ENCODE measurements at regions not wholly inside any gene's neighbourhood (a gene's known extent, or its start where the extent isn't known, plus 50 kb on each side); places are given as distances from the start of the nearest gene placed in this dataset.
"Not testable (repeated sequence)": the region's sequence is repeated elsewhere in the genome, so short reads cannot be mapped to it uniquely, and the experiment has no call there.

DNA sequence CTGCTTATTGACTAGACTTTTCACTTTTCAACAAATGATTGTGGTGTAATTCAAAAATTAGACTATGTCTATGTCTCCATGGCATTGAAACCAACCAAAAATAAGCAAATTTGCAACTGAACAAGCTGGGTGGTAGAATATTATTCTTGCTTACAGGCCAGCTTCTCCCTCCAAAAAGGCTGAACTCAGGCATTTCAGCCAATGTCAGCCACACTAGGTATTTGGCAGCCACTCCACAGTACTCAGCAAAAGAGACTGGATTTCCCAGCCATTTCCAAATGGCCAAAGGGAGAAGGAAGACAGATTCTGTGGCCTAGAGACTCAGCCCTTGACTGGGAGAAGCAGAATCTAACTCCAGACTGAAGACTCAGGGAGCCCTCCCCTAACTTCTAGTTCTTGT, 121.8 kb upstream of the IRX5 start:
- no peak for DNase-seq (ENCODE audit: low read depth)

DNA sequence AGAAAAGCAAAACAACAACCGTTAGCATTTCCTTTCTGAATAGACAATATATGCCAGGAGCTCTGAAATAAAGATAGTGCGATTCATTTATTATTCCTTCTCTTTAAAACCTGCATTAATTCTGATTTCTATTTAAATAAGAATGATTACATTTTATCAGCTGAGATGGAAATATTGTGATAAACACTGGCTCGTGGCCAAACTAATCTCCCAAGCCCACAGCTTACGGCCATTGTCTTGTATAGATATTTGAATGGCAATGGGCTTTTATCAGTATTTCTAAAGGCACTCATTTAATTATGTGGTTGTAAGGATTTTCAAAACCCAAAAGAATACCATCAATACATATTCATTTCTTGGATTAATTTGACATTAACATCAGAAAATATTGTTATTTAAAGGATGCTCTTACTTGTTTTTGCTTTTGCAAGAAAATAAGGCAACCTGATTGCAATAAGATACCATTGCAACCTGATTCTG, 123.7 kb upstream of the IRX5 start:
- no peak for DNase-seq (ENCODE audit: low read depth)

DNA sequence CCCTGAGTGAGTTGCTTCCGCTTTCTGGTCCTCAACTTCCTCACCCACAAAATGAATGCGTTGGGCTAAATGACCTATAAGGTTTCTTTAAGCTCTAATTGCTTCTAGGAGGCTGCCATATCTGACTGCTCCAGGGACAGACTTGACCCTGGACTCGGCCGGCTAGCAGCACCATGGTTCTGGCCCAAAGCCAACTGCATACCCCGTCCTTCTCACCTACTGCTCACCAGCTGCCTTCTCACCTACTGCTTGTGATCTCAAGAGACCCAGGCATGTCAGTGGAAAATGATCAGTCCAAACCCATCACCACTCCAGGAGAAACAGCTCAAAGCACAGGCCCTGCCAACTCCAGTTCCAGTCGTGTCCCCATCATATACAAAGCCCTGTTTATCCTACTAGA, 124.3 kb upstream of the IRX5 start:
- DNase-seq (ENCODE audit: low read depth), result no peak

DNA sequence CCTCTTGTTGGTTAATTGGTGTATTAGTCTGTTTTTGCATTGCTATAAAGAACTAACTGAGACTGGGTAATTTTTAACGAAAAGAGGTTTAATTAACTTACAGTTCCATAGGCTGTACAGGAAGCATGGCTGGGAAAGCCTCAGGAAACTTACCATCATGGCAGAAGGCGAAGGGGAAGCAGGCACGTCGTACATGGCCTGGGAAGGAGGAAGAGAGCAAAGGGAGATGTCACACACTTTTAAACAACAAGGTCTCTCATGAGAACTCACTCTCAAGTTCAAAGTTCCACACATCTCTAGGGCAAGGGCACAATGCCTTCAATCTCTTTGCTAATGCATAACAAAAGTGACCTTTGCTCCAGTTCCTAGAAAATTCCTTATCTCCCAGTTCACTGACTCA, 125.0 kb upstream of the IRX5 start:
- DNase-seq (ENCODE audit: low read depth), result no peak

DNA sequence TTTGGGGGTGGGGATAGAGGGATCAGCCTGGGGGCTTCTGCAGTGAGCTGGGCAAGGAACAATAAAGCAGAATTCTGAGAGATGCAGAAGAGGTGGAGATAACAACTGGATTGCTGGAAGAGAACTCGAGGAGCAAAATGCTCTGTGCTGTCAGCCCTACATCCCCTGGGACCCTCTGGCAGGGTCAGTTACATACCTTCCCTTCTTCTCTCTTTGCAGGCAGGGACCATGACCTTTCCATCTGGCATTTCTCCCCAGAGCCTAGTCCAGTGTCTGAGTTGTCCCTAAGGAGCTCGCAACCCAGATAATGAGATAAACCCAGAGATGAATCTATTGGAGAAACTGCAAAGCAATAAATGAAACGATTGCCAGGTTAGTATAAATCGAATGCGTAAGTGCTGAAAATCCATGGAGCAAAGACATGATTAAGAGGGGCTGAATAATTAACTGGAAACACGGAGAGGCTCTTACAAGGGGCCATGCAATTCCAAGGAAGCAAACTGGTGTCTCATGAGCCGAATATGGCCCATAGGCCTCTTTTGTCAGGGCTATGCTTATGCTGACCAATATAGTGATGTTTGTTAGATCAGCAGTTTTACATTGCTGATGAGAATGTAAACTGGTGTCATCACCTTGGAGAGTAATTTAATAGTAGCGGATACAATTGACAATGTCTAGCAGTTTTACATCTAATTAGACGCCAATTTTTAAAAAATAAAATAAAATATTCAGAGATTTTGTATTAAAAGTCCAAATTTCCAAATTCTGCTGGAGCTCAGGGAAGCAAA, 129.4 kb upstream of the IRX5 start:
- DNase-seq (ENCODE audit: low read depth), result no peak

DNA sequence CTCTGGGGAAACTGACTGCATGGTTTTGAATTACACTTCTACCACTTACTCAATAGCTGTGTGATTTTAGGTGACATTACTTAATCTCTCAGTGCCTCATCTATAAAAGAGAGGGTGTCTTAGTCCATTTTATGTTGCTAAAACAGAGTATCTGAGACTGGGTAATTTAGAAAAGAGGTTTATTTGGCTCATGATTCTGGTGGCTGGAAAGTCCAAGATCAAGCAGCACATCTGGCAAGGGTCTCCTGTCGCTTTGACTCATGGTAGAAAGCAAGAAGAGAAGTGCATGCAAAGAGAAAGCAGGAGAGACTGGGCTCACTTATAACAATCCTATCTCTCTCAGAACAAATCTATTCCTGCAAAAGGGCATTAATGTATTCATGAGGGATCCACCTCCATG, 132.4 kb upstream of the IRX5 start:
- DNase-seq (ENCODE audit: low read depth), result no peak

DNA sequence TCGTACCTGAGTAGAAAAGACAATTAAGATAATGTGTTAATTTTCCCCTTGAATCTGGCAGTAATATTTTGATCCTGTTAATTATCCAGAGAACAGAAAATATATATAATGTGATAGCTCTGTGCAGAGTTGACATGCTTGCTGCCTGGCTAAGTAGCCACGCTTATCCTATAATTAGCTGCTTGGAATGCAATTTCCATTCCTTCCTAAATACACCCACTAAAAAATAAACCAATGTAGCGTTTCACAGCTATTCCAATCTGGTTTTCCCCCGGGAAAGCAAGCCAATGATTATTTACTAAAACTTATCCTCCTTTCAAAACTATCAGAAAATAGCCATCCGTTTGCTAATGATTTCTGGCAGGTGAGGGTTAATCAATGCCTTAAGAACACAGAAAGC, 134.5 kb upstream of the IRX5 start:
- DNase-seq (ENCODE audit: low read depth), result no peak

DNA sequence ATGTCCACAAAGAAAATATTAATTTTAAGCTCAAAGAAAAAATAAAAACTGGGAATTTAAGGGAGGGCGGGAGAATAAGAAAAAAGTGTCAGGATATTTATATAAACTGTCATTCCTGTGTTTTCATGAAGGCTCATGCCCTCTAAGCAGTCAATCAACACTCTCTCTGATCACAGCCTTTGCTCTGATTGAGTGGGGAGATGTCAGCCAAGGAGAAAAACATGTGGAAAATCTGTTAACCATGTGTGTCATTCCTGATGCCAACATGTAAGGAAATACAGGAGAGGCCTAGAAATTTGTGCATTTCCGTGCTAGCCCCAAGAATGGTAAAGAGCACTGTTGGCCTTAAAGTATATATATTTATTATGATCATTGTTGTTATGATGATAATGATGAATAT, 137.9 kb upstream of the IRX5 start:
- DNase-seq (ENCODE audit: low read depth), result no peak

DNA sequence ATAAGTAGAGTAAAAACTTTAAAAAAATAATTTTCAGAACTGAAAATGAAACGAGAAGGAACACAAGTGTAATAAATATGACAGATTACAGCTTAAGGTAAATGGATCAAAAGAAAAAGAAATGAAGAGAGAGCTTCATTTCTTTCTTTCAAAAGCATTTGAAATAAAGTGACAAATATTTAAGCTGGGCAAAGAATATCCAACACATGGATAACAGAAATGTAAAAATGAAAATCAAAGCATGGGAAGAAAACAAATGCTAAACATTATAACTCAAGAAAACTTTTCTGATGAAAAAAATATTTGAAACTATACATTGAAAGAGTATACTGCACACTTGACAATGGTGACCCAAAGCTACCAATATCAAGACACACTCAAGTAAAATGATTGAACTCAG, 143.6 kb upstream of the IRX5 start:
- no peak for DNase-seq (ENCODE audit: low read depth)

DNA sequence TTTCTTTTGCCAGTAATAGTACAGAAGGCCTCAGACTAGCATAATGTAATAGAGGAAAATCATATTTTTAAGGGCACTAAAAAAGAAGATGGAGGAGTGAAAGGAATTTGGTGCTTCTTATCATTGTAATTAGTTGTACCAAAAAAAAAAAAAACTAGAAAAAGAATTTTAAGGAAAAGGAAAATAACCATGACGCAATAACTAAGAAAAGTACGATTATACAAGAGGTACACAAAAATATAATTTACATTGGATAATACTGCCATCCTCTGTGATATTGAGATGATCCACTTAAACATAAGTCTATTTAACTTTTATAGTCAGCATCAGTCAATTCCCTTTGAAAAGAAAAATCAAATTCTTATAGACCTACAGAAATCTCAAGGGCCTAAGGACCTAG, 146.7 kb upstream of the IRX5 start:
- DNase-seq (ENCODE audit: low read depth), result no peak

DNA sequence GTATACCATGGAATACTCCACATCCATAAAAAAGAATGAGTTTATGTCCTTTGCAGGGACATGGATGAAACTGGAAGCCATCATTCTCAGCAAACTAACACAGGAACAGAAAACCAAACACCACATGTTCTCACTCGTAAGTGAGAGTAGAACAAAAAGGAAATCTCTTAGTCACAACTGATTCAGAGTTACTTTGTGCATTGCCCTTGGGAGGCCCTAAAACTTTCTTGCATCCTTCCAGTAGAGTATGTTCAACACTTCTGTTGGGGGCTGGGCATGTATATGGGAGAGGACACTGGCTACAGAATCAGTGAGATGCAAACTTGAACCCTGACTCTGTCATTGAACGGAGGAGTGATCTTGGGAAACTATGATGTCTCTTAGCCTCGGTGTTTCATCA, 147.4 kb upstream of the IRX5 start:
- no peak for DNase-seq (ENCODE audit: low read depth)

DNA sequence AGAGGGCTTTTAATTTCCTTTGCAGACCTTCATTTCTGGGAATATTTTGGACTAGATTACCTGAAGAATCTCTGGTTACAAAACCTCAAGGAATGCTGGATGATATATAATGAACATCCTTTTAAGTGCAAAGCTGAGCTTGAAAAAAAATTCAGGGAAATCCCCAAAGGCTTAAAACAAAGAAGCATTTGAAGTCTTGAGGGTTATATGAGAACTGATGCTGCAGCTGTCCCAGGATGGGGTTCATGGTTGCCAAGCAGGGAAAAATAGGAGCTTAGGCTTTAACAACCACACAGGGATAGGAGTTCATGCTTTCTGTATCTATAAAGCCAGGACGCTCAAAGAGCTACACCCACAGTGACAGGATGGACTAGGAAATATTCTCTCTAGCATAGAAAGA, 150.4 kb upstream of the IRX5 start:
- no peak for DNase-seq (ENCODE audit: low read depth)

DNA sequence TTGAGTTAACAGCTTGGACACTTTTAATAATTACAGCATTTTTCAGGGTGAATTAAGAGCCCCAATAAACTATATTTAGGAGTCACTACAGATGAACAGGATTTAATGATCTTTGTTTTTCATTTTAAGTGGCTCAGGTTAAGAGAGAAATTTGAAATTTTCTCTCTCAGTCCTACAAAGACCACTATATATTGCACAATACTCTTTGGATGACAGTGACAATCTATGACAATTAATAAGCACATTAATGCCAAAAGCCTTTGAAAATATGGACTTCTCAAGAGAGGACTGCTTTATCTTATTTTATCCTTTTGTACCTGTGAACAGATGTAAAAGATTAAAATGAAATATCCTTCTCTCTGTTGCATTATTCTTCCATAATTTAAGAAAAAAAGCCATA, 151.1 kb upstream of the IRX5 start:
- no peak for DNase-seq (ENCODE audit: low read depth)

DNA sequence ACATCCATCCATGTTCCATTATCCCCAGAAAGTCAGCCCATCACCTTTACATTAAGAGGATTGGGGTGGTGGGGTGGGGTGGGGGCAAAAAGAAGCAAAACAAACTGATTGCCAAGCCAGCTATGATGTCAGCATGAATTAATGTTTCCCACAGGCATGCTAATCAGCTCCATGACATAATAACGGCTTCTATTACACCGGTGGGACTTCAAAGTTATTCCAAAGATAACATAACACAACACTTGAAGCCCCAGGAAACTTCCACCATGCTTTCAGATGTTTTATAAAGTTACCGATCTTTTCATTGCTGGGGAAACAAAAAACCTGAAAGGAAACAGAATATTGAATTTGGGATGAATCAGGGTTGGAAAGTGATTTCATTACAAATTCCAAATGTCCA, 155.9 kb upstream of the IRX5 start:
- no peak for DNase-seq (ENCODE audit: low read depth)

DNA sequence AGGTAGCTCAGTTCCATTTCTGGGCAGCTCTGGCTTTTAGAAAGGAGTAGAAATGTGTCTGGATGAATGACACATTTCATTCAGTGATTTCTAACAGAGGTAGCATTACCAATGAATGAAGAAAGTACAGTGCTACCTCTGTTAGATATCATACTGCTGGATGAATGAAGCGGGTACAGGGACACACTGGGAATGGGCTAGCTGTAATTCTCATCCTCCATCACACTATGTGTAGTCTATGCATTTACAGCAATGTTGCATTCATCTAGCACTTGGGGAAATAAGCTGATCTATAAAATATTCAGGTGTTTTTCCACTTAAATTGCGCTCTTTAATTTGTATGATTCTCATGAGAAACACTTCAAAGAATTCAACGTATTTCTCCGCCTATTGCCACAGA, 158.3 kb upstream of the IRX5 start:
- no peak for DNase-seq (ENCODE audit: low read depth)

DNA sequence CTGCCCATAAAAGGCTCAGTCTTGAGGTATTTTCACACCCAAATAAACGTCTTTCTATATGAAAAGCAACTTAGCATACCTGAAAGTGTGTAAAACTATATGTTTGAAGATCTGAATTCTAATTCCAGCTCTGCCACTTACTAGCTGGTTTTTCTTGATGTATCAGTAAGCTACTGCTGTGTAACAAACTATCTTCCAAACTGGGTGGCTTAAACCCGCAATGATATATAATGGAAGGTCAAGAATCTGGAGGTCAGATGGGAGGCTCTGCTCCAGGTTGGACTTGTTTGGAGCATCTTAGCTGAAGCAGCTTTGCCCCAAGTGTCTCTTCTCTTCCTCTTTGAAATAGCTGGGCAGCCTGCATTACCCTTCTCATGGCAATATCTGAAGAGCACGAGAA, 164.3 kb upstream of the IRX5 start:
- DNase-seq (ENCODE audit: low read depth), result no peak

DNA sequence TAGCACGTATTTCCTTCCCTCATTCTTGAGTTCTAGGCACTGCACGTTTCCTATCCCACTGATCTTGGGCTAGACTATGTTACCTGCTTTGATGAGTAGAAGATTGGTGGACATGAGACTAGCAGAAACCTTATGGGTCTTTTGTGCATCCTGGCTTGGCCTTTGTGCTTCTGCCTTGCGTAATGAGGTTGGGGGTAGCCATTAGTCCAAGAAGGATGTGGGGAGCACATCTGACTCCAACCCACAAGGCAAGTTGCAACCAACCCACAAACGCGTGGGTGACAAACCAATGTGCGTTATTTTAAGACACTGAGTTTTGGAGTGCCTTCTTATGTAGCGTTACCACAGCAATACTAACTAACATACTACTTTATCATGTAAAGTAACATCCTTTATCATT, 180.4 kb upstream of the IRX5 start:
- DNase-seq (ENCODE audit: low read depth), result no peak

DNA sequence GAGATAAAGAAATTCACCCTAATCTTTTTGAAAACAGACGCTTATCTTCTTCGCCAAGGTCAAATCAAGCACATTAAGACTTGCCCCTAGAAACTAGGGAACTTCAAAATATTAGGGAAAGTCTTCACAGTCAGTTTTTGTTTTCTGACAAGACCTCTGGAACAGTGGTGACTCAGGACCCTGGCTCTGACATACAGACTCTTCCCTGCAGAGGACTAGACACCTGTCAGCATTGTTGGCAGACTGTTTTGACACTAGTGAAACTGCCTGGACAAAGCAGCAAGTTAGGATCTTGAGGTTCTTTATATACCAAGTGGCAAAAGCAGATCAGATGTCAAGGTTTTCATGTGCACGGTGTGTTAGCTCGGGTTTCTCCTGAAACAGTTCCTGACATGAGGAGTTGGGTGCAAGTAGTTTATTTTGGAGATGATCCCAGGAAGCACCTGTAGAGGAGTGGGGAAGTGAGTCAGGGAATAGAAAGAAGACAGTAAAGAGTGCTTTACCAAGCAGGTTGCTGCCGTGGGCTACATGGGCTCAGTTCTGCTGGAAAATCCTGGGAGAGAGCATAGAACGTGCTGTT, 182.0 kb upstream of the IRX5 start:
- no peak for DNase-seq (ENCODE audit: low read depth)

DNA sequence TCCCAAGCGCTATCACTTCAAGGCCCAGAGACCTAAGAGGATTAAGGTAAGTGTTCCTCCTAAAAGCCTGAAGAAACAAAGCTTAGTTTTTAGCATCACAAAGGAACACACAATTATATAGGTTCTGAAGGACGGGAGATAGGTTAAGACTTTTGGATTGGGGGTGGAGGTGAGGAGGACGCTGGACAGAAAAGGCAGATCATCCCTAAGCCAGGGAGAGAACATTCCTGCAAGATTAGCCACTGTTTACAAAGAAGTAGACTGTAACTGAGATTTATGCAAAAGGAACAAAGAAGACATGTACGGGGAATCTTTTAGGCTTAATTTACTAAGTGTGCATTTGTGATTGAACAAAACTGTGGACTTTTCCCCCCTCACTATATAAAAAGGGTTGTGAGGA, 184.1 kb upstream of the IRX5 start:
- no peak for DNase-seq (ENCODE audit: low read depth)

DNA sequence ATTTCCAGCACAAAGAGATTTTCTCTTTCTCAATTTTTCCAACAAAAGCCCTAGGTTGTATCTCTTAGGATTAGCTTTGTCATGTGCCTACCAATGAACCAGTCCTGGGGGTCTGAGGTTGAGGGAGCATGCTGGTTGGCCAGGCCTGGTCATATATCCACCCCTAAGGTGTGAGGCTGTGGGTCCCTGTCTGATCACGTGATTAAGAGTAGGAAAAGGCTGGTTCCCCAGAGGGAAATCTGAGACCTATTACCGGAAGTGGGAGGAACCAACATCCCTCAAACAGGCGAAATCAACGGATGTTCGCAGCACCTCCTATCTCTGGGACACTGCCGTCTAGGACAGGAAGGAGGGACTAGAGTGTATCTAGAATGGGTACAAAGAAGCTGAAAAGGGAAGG, 185.7 kb upstream of the IRX5 start:
- DNase-seq (ENCODE audit: low read depth), result no peak

DNA sequence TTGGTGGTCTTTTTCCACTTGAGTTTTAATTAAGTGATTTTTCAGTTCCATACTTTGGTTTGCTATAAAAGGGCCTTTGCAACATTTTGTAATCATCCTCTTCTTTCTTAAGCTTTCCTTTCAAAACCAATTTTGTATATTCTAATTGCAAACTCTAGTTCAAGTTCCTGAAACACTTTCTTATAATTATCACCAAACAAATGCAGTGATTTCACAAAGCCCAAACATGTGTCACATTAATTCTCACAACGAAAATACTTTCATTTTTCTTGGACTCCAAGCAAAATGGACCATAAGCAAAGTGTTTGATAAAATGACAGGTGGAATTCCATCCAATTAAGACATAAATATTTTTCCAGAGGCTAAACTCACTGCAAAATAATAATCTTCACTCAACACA, 188.2 kb upstream of the IRX5 start:
- DNase-seq (ENCODE audit: low read depth), result no peak

DNA sequence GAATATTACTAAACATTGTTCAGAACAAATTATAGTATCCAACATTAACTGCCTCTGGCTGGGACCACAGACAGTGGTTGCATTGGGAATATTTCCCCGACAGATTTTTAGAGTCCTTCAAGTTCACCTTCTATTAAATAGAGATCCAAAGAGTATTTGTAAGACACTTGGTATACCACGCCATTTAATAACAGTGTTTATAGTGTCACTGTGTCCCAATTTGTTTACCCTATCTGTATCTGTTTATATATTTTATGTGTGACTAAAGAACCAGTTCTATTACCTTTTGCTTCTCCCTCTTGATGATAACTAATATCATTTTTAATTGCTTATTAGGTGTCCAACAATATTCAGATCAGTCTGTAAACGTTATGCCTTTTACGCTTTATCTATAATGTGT, 191.3 kb upstream of the IRX5 start:
- DNase-seq (ENCODE audit: low read depth), result no peak

DNA sequence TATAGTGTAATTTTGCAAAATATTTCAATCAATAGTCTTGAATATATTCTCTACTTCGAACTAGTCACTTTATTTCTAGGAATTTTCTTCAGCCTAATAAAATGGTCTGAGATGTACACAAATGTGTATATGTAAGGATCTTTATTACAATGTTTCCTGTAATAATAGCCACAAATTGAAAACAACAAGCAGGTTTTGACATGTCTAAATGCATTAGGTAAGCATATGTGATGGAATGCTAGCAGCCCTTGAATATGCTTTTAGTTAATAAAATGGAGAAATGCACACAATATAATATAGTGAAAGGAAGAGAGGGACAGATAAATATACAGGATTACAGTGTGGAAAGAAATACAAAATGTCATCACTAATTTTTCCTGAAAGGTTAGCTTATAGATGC, 196.5 kb upstream of the IRX5 start:
- no peak for DNase-seq (ENCODE audit: low read depth)

DNA sequence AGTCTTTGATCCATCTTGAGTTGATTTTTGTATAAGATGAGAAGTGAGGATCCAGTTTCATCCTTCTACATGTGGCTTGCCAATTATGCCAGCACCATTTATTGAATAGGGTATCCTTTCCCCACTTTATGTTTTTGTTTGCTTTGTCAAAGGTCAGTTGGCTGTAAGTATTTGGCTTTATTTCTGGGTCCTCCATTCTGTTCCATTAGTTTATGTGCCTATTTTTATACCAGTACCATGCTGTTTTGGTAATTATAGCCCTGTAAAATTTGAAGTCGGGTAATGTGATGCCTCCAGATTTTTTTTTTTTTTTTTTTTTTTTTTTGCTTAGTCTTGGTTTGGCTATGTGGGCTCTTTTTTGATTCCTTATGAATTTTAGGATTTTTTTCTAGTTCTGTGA, 203.0 kb upstream of the IRX5 start:
- DNase-seq (ENCODE audit: low read depth), result not testable (repeated sequence)
